Activated CD4-positive, alpha-beta T cell treated with anti-CD3 and anti-CD28 coated beads for 48 hours (primary cell): ENCODE measurements at regions not wholly inside any gene's neighbourhood (a gene's known extent, or its start where the extent isn't known, plus 50 kb on each side); places are given as distances from the start of the nearest gene placed in this dataset.
"Not testable (repeated sequence)": the region's sequence is repeated elsewhere in the genome, so short reads cannot be mapped to it uniquely, and the experiment has no call there.

Experiments
- DNase-seq: peaks from one replicate; pipeline ENCODE4 v3.0.0-alpha.2; 2020

DNA sequence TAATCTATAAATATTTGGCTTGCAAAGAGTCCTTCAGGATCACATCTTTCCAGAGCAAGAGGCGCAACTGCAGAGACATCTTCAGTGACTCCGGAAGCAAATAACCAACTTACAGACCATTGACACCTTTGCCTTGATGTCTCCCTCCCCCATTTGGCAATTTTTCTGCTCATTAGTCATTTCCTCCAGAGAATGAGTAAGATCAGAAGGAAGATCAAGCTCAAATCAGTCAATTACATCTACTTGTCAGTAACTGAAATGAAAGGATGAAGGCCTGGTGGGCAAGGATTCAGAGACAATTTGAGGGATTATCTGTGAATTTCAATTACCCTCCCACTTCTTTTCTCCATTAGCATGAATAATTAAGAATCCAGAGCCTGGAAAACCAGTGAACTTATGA is 665.6 kb upstream of the CPEB2 start:
- no peak for DNase-seq

DNA sequence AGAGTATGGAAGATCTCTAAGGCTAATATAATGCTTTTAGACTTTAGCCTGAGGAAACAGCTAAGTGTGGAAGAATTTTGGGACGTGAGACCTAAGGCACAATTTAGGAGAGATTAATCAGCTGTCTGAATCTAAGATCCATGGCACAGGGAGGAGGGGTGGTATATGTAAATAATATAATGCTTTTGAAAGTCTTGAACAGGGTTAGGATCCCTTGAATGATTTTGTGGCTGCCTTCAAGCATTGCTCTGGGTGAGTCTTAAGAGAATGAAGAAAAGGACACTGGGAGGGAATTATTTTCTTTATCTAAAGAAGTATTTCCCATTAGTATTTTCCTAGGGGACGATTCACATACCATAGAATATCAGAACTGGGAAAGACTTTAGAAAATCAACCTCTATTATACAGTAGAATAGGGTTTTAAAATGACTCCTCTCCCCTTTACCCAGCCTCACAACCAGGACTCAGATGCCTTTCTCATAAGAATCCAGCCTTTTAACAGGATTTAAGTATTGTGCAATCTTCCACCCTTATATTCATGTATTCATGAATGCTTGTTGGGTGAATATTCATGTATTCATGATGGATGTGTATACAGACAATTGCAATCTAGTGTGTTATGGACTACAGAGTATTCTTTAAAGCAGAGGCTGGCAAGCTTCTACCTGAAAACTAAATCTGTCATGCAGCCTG is 664.2 kb upstream of the CPEB2 start:
- DNase-seq = no peak

DNA sequence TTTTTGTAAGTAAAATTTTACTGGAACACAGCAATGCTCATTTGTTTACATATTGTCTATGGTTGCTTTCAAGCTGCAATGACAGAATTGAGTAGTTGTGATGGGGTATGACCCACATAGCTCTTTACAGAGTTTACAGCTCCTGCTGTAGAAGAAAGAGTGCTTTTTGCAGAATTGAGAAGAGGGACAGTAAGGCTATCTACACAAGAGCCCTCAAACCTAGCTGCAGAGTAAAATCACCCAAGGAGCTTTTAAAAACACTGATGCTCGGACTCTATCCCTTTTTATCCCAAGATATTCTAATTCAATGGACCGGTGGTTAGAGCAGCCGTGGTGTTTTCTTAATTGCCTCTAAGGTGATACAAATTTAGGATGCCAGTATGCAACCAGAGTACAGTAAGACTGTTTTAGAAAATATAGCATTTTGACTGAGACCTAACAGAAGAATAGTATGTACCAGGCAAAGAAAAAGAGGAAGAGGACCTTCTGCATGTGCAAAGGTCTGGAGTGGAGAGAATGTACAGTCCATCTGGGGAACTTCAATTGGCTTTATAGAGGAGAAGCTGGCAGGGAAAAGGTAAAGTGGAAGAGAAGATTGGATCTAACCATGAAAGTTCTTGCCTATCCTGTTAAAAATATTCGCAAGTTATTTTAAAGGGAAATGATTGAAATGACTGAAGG is 663.6 kb upstream of the CPEB2 start:
- no peak for DNase-seq

DNA sequence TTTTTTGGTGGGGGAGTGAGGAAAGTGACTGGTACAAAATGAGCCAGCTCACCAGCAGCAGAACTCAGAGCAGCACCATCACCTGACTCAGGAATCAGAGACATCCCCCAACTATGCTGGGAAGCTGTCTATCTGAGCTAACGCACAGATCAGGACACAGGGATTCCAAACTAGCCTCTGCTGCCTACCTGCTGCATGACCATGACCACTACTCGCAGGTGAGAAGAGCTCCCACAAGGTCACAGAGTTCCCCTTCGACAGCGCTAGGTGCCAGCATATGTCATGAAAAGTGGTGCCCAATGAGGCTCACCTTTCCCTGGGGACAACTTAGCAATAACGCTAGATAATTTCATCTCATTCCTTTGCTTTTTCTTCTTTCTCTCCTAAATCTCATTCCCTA is 662.6 kb upstream of the CPEB2 start:
- DNase-seq = no peak

DNA sequence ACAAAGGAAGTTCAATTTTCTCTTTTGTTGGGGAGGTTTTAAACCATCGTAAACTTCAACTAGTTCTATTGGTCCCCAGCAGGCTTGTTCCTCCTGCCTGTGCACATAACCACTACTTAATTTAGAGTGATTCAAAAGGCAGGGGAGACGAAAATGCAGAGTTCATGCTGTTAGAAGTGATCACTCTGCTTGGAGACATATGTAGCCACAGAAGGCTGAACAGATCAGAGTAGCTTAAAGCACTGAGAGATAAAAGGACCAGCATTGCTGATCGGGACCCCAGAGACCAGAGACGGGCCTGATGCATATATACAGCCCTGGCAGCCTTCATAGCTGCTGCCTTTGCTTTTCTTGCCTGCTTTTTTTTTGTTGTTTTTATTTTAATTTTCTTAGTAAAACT is 662.0 kb upstream of the CPEB2 start:
- no peak for DNase-seq

DNA sequence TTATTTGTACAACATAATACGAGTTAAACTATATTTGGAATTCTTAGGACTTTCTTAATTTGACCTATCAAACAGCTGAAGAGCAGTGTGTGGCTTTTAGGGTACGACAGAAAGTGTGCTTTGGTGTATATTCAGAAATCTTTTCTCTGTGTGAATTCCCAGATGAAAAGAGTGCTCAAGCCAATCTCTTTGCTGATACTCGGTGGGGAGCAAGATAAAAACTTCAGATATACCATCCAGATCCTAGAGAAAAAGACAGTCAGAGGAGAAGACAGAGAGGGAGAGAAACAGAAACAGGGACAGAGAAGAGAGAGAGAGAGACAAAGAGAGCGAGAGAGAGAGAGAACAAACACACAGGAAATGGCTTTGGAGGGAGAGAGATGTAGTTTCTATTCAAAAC is 658.3 kb upstream of the CPEB2 start:
- no peak for DNase-seq

DNA sequence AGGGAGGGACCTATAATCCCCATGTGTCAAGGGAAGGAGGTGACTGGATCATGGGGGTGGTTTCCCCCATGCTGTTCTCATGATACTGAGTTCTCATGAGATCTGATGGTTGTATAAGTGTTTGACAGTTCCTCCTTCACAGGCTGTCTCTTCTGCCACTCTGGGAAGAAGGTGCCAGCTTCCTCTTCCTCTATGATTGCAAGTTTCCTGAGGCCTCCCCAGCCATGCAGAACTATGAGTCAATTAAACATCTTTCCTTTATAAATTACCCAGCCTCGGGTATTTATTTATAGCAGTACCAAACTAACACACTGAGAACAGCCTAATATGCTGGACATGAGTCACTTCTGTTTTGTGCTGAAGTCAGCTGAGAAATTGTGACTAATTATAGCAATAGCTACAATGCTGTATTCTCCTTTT is 656.9 kb upstream of the CPEB2 start:
- DNase-seq = no peak

DNA sequence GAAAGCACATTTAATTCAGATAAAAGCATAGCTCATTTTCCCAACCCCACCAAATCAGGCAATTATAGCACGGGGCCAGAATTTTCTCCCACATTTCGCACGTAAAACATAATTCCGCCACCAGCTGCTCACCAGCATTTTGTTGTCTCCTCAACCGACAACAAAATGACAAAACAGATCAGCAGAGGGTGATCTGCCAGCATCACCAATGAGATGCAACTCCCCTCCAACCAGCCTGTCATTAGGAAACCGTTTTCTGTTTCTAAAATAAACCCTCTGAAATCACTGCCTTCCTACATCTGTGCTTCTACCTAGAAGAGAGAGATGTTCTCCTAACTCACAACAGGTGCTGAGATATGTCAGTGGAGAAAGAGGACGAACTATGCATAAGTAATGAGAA is 654.8 kb upstream of the CPEB2 start:
- no peak for DNase-seq

DNA sequence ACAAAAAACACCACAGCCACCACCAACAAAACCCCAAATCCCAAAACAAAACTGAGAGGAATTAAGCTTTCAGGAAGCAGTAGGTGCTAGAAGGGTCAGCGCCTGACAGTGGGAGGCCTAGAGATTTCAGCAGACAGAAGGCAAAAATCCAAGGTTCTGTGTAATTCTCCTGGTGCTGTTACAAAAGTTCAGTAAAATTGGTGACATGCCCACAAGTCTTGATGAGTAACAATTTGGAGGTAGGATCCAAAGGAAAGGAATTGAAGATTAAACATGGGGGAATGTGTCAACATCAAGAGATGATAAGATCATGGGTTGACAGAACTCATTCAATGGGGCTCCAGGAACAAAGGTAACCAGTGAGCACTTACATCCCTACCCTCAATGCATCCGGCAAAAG is 653.8 kb upstream of the CPEB2 start:
- no peak for DNase-seq

DNA sequence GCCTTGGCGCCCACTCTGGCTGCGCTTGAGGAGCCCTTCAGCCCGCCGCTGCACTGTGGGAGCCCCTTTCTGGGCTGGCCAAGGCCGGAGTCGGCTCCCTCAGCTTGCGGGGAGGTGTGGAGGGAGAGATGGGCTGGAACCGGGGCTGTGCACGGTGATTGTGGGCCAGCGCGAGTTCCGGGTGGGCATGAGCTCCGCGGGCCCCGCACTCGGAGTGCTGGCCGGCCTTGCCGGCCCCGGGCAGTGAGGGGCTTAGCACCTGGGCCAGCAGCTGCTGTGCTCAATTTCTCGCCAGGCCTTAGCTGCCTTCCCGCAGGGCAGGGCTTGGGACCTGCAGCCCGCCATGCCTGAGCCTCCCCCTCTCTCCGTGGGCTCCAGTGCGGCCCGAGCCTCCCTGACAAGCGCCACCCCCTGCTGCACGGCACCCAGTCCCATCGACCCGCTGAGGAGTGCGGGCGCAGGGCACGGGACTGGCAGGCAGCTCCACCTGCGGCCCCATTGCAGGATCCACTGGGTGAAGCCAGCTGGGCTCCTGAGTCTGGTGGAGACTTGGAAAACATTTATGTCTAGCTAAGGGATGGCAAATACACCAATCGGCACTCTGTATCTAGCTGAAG is 643.6 kb upstream of the CPEB2 start:
- DNase-seq = not testable (repeated sequence)

DNA sequence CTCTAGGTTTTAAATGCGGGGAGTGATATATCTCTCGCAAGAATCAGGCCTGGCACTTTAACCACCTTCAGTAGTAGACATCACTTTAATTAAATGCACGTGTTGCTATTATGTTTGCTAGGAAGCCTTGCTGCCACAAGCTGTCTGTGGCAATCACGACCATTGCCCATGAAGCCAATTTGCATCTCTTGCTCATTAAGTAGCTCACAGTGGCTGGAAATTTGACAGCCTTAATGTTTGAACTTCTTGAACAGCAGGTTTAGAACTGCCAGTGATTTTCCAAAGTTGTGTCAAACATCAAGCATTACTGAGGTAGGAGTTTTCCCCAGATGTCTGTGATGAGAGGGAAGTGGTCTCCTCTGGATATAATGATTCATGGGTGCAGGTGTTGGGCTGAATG is 642.3 kb upstream of the CPEB2 start:
- DNase-seq = no peak

DNA sequence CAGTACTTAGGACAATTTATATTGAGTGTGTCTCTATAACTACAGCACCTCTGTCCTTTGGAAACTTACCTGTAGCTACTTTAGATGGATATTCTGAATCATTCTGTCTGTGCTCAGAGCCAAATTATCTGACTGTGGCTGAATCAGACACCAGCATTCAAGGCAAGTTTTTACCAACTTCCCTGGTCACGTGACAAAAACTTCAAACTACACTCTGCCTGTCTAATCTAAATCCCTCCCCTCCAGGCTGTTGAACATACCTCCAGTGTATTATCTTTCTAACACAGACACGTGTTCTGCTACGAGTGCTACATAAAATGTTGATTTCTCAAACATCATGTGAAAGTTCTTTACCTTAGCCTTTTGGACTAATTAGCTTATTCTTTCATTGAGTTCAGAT is 641.2 kb upstream of the CPEB2 start:
- DNase-seq = no peak

DNA sequence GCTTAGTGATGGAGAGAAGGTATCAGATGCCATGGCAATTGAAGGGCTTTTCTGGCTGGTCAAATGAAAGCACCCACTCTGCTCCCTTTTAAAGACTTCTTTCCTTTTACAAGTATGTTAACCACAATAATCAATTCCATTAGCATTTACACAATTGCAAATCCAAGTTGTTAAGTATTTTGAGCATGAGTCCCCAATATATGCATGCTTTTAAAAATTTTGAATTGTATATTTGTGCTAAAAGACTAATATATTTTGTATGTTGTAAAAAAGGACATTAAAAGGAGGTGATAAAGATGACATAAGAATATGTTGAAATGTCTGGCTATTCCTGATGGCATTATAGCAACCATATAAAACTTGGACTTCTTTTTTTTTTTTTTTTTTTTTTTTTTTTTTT is 639.9 kb upstream of the CPEB2 start:
- DNase-seq = no peak

DNA sequence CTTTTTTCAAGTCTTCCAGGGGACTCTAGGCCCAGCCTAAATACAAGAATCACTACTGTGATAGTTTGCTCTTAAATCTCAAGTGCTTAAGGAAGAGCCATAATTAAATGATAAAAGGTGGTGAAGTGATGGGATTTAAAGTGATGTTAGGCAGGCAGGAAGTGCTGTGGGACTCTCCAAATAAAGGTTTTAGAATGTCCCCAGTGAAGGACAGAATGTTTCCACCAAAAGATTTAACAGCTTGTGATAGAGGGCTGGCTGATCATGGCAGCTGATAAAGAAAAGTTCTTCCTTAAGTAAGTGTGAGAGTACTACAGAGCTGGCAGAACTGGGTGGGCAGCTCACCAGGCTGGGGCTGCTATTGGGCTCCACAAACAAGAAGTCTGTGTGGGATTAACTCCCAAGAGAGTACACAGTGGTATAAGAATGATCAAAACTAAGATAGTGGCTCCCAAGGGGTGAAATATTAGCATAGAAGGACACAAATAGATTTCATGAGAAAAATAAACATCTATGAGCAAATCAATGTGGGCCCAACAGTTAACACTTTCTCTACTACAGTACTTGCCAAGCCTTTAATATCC is 637.2 kb upstream of the CPEB2 start:
- no peak for DNase-seq

DNA sequence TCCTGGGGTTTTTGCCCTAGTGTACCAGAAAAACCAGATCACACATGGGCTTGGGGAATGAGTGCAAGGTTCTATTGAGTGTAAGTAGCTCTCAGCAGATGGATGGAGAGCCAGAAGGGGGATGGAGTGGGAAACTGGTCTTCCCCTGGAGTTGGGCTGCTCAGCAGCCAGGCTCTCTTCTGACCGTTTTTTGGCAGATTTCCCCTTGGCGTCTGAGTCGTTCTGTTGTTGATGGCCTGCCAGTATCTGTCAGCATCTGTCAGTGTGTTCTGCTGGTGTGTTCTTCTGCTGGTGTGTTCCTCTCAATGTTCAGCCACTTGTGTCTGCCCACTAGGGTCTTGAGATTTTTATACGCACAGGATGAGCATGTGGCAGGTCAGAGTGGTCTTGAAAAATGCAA is 633.9 kb upstream of the CPEB2 start:
- DNase-seq = no peak

DNA sequence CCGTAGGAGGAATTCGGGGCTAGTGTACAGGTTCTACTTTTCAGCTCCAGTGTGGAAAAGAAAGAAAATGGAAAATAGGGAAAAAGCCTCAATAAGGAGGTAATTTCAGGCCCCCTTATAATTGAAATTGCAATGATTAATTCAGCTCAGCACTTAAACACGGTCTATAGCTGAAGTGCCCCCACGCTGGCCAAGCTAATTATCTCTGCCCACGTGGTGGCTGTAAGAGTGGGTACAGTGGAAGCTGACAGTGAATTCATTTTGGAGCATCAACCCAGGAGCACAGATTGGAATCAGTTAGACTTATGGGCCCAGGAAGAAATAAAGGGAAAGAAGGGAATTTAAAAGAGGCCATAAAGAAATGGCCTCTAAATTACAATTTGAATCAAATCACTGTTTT is 631.1 kb upstream of the CPEB2 start:
- DNase-seq = no peak

DNA sequence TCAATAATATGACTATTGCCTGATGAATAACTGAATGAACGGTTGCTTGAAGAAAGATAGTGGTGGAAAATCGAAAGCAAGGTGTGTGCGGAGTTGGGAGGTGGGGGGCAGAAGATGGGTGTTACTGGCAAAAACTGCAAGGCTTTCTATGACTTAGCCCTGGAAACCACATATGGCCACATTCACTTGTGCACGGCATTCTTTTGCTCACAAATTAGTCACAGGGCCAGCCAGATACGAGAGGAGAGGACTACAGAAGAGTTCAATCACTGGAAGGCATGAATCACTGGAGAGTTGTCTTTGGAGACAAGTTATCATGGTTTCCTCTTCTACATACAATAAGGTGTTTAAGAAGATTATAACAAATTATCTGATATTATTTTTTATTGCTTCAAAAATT is 626.5 kb upstream of the CPEB2 start:
- DNase-seq = peak; percentile 2

DNA sequence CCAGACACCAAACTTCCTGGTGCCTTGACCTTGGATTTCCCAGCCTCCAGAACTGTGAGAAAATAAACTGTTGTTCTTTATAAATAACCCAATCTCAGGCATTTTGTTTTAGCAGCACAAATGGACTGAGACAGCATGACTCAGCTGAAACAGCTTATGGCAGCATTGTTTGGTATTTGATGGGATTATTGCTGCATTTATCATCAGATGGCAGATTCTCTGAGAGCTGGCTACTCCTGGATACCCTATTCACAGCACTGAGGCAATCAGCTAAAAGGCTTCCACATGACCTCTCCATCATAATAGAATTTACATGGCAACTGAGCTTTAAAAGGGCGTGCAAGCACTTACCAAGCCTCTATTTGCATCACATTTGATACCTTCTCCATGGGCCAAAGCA is 623.1 kb upstream of the CPEB2 start:
- no peak for DNase-seq

DNA sequence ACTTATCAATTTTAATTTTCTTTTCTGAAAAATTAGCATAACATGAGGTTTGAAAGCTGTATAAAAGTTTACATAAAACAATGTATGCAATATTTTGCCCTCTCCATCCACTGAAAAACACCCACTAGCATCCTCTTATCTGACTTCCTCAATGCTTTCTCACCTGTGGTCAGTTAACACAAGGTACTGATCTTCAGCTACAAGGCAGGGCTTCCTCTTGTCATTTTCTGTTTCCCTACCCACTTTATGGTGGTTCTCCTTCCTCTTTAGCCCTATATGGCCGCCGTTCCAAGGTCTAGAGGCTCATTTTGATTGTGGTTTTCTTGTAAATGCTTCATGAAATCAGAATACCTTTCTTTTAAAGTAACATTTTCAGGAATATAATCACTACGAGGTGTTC is 618.6 kb upstream of the CPEB2 start:
- DNase-seq = no peak

DNA sequence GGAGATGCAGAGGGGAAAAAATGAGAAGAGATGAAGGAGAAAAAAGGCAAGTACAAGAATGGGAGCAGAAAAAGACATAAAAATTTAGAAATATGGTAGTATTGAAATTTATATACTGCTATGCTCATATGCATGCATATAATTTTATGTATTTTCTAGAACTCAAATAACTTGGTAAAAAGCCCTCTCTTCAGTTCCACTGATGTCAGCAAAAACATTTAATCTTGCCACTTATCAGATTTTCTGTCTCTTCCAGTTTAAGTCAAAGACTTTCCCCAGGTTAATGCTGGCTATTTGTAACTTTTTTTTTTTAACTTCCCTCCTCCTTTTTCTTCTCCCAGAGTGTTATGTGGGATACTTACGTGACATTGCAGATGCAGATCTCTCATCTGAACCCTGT is 617.5 kb upstream of the CPEB2 start:
- no peak for DNase-seq

DNA sequence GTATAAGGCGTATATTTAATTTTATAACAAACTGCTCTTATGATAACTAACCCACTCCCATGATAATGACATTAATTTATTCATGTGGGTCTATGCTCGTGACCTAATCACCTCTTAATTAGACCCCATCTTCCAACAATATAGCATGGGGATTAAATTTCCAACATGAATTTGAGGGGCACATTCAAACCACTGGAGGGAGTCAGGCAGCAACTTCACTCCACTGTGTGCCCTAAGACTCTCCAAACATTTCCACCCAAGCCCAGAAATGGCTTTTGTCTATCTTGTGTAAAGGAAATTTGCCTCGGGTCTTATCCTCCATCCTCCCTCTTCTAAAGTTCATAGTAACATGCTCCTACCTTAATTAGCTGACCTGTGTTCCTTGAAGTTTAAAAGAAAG is 616.1 kb upstream of the CPEB2 start:
- no peak for DNase-seq

DNA sequence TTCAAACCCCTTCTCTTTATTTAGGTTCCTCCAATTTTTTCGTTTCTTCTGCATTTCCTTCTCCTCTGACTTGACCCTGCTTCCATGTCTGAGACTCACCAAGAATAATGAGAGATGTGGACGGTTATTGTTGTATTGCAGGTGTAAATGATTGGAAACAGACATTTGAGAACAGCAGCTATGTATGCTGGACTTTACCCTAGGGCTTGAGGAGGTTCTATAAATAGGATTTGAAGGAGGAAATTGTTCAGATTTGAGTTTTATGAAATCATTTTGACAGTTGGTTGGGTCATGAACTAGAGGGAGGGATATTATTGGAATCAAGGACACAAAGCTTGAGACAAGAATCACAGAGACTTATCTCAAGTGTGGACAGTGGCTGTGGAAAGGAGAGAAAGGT is 614.6 kb upstream of the CPEB2 start:
- no peak for DNase-seq

DNA sequence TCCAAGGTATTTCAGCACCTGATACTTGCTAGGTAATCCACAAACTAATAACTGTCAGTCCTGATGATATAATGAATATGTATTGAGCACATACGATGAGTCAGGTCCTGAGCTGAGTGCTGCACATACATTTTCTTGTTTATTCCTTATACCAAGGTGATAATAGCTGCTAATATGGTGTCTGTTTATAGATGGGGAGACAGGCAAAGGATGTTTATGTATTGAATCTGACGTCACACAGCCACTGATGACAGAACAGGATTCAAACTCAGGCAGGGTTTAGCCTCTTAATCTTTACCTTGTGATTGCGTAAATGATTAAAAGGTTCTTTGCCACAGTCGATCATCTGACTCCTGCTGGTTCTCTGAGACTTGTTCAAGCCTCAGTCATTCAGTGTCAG is 609.9 kb upstream of the CPEB2 start:
- DNase-seq = no peak

DNA sequence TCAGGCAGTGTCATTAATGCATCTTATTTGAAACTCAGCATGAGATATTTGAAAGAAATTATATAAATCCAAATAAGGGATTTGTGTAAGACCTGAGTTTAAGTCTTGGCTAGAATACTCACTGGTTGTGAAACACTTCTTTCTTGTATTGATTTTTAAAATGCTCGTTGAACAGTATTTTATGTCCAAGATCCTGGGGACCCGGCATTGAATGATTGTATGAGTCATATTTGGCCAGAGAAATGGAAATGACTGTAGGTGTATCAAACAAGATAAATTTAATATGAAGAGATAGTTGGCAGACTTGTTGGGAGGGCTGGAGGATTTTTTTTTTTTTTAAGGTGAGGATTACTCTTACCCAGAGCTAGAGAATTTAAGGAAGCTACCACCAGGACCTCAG is 606.1 kb upstream of the CPEB2 start:
- no peak for DNase-seq
